ENCODE measurements at regions not wholly inside any gene's neighbourhood (a gene's known extent, or its start where the extent isn't known, plus 50 kb on each side); places are given as distances from the start of the nearest gene placed in this dataset.

GRCh38 chr5:112635771-112636731 lies 101.6 kb upstream of the APC start:
- H3K27ac ChIP-seq = peak overlapping the region in 1 of 2 donors; percentile 12

GRCh38 chr5:112636751-112637150 lies 100.9 kb upstream of the APC start:
- H3K36me3 ChIP-seq = no peaks in the 10 kb centered on the region
- peaks cover 0 to 2% of the 10 kb centered on the region in 2 donors for H3K9me3 ChIP-seq
- no peaks in the 10 kb centered on the region for H3K27me3 ChIP-seq
- H3K27ac ChIP-seq = peak overlapping the region in 1 of 2 donors; percentile 12
- DNase-seq (ENCODE audit: low spot score) = no peak
- TF ChIP-seq, protein P1, sequence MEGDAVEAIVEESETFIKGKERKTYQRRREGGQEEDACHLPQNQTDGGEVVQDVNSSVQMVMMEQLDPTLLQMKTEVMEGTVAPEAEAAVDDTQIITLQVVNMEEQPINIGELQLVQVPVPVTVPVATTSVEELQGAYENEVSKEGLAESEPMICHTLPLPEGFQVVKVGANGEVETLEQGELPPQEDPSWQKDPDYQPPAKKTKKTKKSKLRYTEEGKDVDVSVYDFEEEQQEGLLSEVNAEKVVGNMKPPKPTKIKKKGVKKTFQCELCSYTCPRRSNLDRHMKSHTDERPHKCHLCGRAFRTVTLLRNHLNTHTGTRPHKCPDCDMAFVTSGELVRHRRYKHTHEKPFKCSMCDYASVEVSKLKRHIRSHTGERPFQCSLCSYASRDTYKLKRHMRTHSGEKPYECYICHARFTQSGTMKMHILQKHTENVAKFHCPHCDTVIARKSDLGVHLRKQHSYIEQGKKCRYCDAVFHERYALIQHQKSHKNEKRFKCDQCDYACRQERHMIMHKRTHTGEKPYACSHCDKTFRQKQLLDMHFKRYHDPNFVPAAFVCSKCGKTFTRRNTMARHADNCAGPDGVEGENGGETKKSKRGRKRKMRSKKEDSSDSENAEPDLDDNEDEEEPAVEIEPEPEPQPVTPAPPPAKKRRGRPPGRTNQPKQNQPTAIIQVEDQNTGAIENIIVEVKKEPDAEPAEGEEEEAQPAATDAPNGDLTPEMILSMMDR (IDR thresholded peaks at IDR 0.05) = no peak
- no peak overlapping the region for H3K4me3 ChIP-seq
- peaks cover 0 to 30% of the 10 kb centered on the region in 2 donors for H3K4me1 ChIP-seq

More at GRCh38 chr5:112635771-112636731, 101.6 kb upstream of the APC start:
- Histone ChIP-seq H3K4me1 (peaks cover 0 to 30% of the 10 kb centered on the region in 2 donors), H3K9me3 (peaks cover 0 to 5% of the 10 kb centered on the region in 2 donors), H3K27me3 (no peaks in the 10 kb centered on the region), H3K36me3 (no peaks in the 10 kb centered on the region), H3K4me3 (no peak overlapping the region)
- no peak for DNase-seq (ENCODE audit: low spot score)
- TF ChIP-seq, protein P1 (IDR thresholded peaks at IDR 0.05) = no peak

- no peak for DNase-seq (ENCODE audit: low spot score)
- Histone ChIP-seq H3K27ac (no peak overlapping the region), H3K4me1 (peaks cover 0 to 30% of the 10 kb centered on the region in 2 donors)
These were observed 100.3 kb upstream of the APC start for GRCh38 chr5:112637343-112637742.

DNA sequence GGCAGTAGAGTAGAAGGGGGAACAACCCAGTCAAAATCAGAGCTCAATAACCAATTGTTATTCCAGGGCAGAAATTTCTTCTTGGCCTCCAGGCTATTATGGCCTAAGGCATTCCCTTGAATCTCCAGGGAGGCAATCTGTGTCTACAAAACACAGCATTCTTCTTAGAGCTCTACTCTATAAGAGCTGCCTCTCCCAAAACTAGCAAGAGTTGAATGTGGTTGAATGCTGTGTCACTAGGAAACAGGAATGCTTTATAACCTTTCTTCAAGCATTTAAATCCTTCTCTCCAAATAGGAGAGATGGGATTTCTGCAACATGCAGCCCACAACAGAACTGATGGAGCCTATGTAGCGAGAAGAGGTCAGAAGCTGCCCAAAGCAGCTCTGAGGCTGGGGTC lies 97.1 kb upstream of the APC start:
- peaks cover 0 to 34% of the 10 kb centered on the region in 2 donors for H3K4me1 ChIP-seq
- H3K27ac ChIP-seq = peak overlapping the region in 1 of 2 donors; percentile 5
- no peaks in the 10 kb centered on the region for H3K27me3 ChIP-seq
- H3K9me3 ChIP-seq = no peaks in the 10 kb centered on the region
- no peak for DNase-seq (ENCODE audit: low spot score)
- H3K4me3 ChIP-seq = no peak overlapping the region
- TF ChIP-seq, protein P1 (IDR thresholded peaks at IDR 0.05) = no peak
- no peaks in the 10 kb centered on the region for H3K36me3 ChIP-seq

More at GRCh38 chr5:112637343-112637742, 100.3 kb upstream of the APC start:
- TF ChIP-seq, protein P1 (IDR thresholded peaks at IDR 0.05) = no peak
- Histone ChIP-seq H3K36me3 (no peaks in the 10 kb centered on the region), H3K27me3 (no peaks in the 10 kb centered on the region), H3K9me3 (no peaks in the 10 kb centered on the region), H3K4me3 (no peak overlapping the region)

DNA sequence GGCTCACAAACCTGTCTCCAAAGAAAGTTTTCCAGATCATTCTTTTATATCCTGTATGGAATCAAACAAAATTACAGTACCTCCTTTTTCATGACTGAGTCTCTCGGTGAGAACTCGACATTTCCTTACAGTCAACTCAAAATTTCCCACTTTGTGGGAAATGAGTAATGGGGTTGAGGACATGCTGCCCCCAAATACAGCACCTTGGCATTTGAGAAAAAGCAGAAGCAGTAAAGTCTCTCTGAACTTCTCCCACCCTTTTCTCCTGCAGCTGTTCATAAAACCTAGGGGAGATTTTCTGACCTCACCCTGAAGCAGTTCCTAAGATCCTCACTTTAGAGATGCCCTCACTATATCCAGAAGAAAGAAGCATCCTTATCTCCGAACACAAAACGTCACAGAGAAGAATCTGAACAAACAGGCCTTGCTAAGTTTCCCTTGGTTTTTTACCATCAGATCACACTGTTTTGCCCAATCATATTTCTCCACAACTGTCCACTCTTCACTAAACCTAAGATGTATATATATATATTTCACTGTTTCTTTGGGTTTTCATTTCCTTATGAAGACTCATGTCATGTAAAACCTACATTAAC lies 96.1 kb upstream of the APC start:
- H3K36me3 ChIP-seq = no peaks in the 10 kb centered on the region
- H3K9me3 ChIP-seq = no peaks in the 10 kb centered on the region
- H3K27me3 ChIP-seq = no peaks in the 10 kb centered on the region
- H3K4me1 ChIP-seq = peaks cover 0 to 24% of the 10 kb centered on the region in 2 donors
- no peak overlapping the region for H3K4me3 ChIP-seq
- no peak for DNase-seq (ENCODE audit: low spot score)
- TF ChIP-seq, protein P1 (IDR thresholded peaks at IDR 0.05) = no peak
- no peak overlapping the region for H3K27ac ChIP-seq
